ENCODE measurements at regions not wholly inside any gene's neighbourhood (a gene's known extent, or its start where the extent isn't known, plus 50 kb on each side); places are given as distances from the start of the nearest gene placed in this dataset.

- no peak for TF ChIP-seq CTCF (conservative IDR thresholded peaks at IDR 0.05; ENCODE audit: low read depth, low read length)
- no peak for TF ChIP-seq EZH2 (IDR thresholded peaks at IDR 0.05; ENCODE audit: borderline replicate concordance, low read depth, low read length, poor library complexity, severe bottlenecking)
- CTCF ChIA-PET = no interaction called here
- H3K9me3 ChIP-seq (ENCODE audit: low read depth, low read length, poor library complexity, severe bottlenecking) = no peaks in the 10 kb centered on the region
- no peaks in the 10 kb centered on the region for H3K36me3 ChIP-seq (ENCODE audit: insufficient read depth, low read length, poor library complexity, severe bottlenecking)
- peaks cover 2% of the 10 kb centered on the region for H3K27me3 ChIP-seq (replicated peaks; ENCODE audit: insufficient read depth, low read depth, low read length, poor library complexity)
- no peak overlapping the region for H3K27ac ChIP-seq (ENCODE audit: low read depth, low read length, poor library complexity, severe bottlenecking)
- no TSS peak for BruUV-seq (replicated peaks)
- intact Hi-C loops (cut with micrococcal nuclease; ENCODE audit: unreplicated experiment) = no loop called here
- POLR2A ChIA-PET (ENCODE audit: low non-redundant PET) = no interaction called here
- H3K4me3 ChIP-seq (ENCODE audit: low read depth, low read length, poor library complexity, severe bottlenecking) = no peak overlapping the region
- H3K4me1 ChIP-seq (ENCODE audit: insufficient read depth, low read length, poor library complexity, severe bottlenecking) = no peaks in the 10 kb centered on the region
- DNase-seq (ENCODE audit: low spot score) = no peak
These were observed 354.6 kb downstream of the DDX10 start for GRCh38 chr11:109019342-109019936.

GRCh38 chr11:109023036-109023435, 358.2 kb downstream of the DDX10 start:
- CTCF ChIA-PET = no interaction called here

GRCh38 chr11:109026891-109027489, 362.1 kb downstream of the DDX10 start:
- Histone ChIP-seq H3K27ac (ENCODE audit: low read depth, low read length, poor library complexity, severe bottlenecking) (no peak overlapping the region), H3K36me3 (ENCODE audit: insufficient read depth, low read length, poor library complexity, severe bottlenecking) (no peaks in the 10 kb centered on the region), H3K27me3 (replicated peaks; ENCODE audit: insufficient read depth, low read depth, low read length, poor library complexity) (no peaks in the 10 kb centered on the region), H3K4me3 (ENCODE audit: low read depth, low read length, poor library complexity, severe bottlenecking) (no peak overlapping the region), H3K4me1 (ENCODE audit: insufficient read depth, low read length, poor library complexity, severe bottlenecking) (no peaks in the 10 kb centered on the region), H3K9me3 (ENCODE audit: low read depth, low read length, poor library complexity, severe bottlenecking) (peaks cover 3% of the 10 kb centered on the region)
- no peak for DNase-seq (ENCODE audit: low spot score)
- ChIA-PET CTCF (no interaction called here), POLR2A (ENCODE audit: low non-redundant PET) (no interaction called here)
- no TSS peak for BruUV-seq (replicated peaks)
- TF ChIP-seq EZH2 (IDR thresholded peaks at IDR 0.05; ENCODE audit: borderline replicate concordance, low read depth, low read length, poor library complexity, severe bottlenecking) (no peak), CTCF (conservative IDR thresholded peaks at IDR 0.05; ENCODE audit: low read depth, low read length) (no peak)
- intact Hi-C loops (cut with micrococcal nuclease; ENCODE audit: unreplicated experiment) = no loop called here

More at GRCh38 chr11:109023036-109023435, 358.2 kb downstream of the DDX10 start:
- Histone ChIP-seq H3K27me3 (replicated peaks; ENCODE audit: insufficient read depth, low read depth, low read length, poor library complexity) (no peaks in the 10 kb centered on the region), H3K4me3 (ENCODE audit: low read depth, low read length, poor library complexity, severe bottlenecking) (no peak overlapping the region), H3K27ac (ENCODE audit: low read depth, low read length, poor library complexity, severe bottlenecking) (no peak overlapping the region), H3K4me1 (ENCODE audit: insufficient read depth, low read length, poor library complexity, severe bottlenecking) (no peaks in the 10 kb centered on the region), H3K36me3 (ENCODE audit: insufficient read depth, low read length, poor library complexity, severe bottlenecking) (no peaks in the 10 kb centered on the region), H3K9me3 (ENCODE audit: low read depth, low read length, poor library complexity, severe bottlenecking) (peaks cover 3% of the 10 kb centered on the region)
- BruUV-seq (replicated peaks) = no TSS peak
- intact Hi-C loops (cut with micrococcal nuclease; ENCODE audit: unreplicated experiment) = no loop called here
- TF ChIP-seq EZH2 (IDR thresholded peaks at IDR 0.05; ENCODE audit: borderline replicate concordance, low read depth, low read length, poor library complexity, severe bottlenecking) = no peak
- TF ChIP-seq CTCF (conservative IDR thresholded peaks at IDR 0.05; ENCODE audit: low read depth, low read length) = no peak
- no peak for DNase-seq (ENCODE audit: low spot score)
- POLR2A ChIA-PET (ENCODE audit: low non-redundant PET) = no interaction called here

Data from A673 (cell line).